ENCODE measurements at regions not wholly inside any gene's neighbourhood (a gene's known extent, or its start where the extent isn't known, plus 50 kb on each side); places are given as distances from the start of the nearest gene placed in this dataset.
"Not testable (repeated sequence)": the region's sequence is repeated elsewhere in the genome, so short reads cannot be mapped to it uniquely, and the experiment has no call there.

GRCh38 chr20:40869218-40870147, 159.1 kb upstream of the TOP1 start:
- no peaks in the 10 kb centered on the region for H3K36me3 Mint-ChIP-seq (ENCODE audit: low read depth)
- Histone ChIP-seq H3K4me3 (ENCODE audit: low read length) (no peak overlapping the region), H3K9me3 (ENCODE audit: control insufficient read depth, low read length) (no peaks in the 10 kb centered on the region), H3K27ac (ENCODE audit: low read depth, low read length) (no peak overlapping the region), H3K4me1 (ENCODE audit: control insufficient read depth, insufficient read depth, low read length) (peaks cover 6% of the 10 kb centered on the region), H3K27me3 (ENCODE audit: control insufficient read depth, insufficient read depth, low read length, poor library complexity, severe bottlenecking) (no peaks in the 10 kb centered on the region), H3K9ac (ENCODE audit: extremely low read depth, low read length, poor library complexity, severe bottlenecking) (no peak overlapping the region), H3K36me3 (ENCODE audit: control insufficient read depth, insufficient read depth, low read length) (no peaks in the 10 kb centered on the region)
- H3K27me3 Mint-ChIP-seq (ENCODE audit: insufficient read depth), result no peaks in the 10 kb centered on the region
- H3K27ac Mint-ChIP-seq, result no peak overlapping the region
- DNase-seq, result peak; percentile 59
- 80 to 92% methylated on average over 2 to 12 of the region's 12 CpGs for WGBS, 2 experiments (ENCODE audit: insufficient coverage in 1 of 2, insufficient read length in 1 of 2)
- no peak for TF ChIP-seq CTCF (conservative IDR thresholded peaks at IDR 0.05)
- H3K9me3 Mint-ChIP-seq, result no peaks in the 10 kb centered on the region
- peaks cover 20% of the 10 kb centered on the region for H3K4me1 Mint-ChIP-seq
- no peak overlapping the region for H3K4me3 Mint-ChIP-seq

- Mint-ChIP-seq H3K27ac (no peak overlapping the region), H3K4me3 (no peak overlapping the region), H3K9me3 (no peaks in the 10 kb centered on the region), H3K4me1 (no peaks in the 10 kb centered on the region), H3K36me3 (ENCODE audit: low read depth) (no peaks in the 10 kb centered on the region), H3K27me3 (ENCODE audit: insufficient read depth) (no peaks in the 10 kb centered on the region)
- Histone ChIP-seq H3K9ac (ENCODE audit: extremely low read depth, low read length, poor library complexity, severe bottlenecking) (no peak overlapping the region), H3K27me3 (ENCODE audit: control insufficient read depth, insufficient read depth, low read length, poor library complexity, severe bottlenecking) (no peaks in the 10 kb centered on the region), H3K27ac (ENCODE audit: low read depth, low read length) (no peak overlapping the region), H3K4me1 (ENCODE audit: control insufficient read depth, insufficient read depth, low read length) (no peaks in the 10 kb centered on the region), H3K9me3 (ENCODE audit: control insufficient read depth, low read length) (peaks cover 4% of the 10 kb centered on the region), H3K4me3 (ENCODE audit: low read length) (no peak overlapping the region), H3K36me3 (ENCODE audit: control insufficient read depth, insufficient read depth, low read length) (no peaks in the 10 kb centered on the region)
- TF ChIP-seq CTCF (conservative IDR thresholded peaks at IDR 0.05), result no peak
- DNase-seq, result no peak
- WGBS, 2 experiments (ENCODE audit: insufficient coverage in 1 of 2, insufficient read length in 1 of 2), result 59 to 77% methylated on average over 3 to 8 of the region's 9 CpGs
These were observed 153.2 kb upstream of the TOP1 start for GRCh38 chr20:40875116-40876085.

- H3K4me3 Mint-ChIP-seq; H3K4me3 ChIP-seq (ENCODE audit: low read length); DNase-seq; H3K27me3 ChIP-seq (ENCODE audit: control insufficient read depth, insufficient read depth, low read length, poor library complexity, severe bottlenecking); H3K27me3 Mint-ChIP-seq (ENCODE audit: insufficient read depth); H3K4me1 Mint-ChIP-seq; H3K4me1 ChIP-seq (ENCODE audit: control insufficient read depth, insufficient read depth, low read length); H3K36me3 Mint-ChIP-seq (ENCODE audit: low read depth); H3K36me3 ChIP-seq (ENCODE audit: control insufficient read depth, insufficient read depth, low read length); H3K9me3 Mint-ChIP-seq; H3K9ac ChIP-seq (ENCODE audit: extremely low read depth, low read length, poor library complexity, severe bottlenecking); H3K27ac Mint-ChIP-seq; H3K9me3 ChIP-seq (ENCODE audit: control insufficient read depth, low read length); H3K27ac ChIP-seq (ENCODE audit: low read depth, low read length): not testable (repeated sequence)
- 83 to 94% methylated on average over 1 of the region's 1 CpG for WGBS, 2 experiments (ENCODE audit: insufficient coverage in 1 of 2, insufficient read length in 1 of 2)
These were observed 150.5 kb upstream of the TOP1 start for GRCh38 chr20:40878099-40878498.
